Hepatocyte (in vitro differentiated cells): ENCODE measurements at regions not wholly inside any gene's neighbourhood (a gene's known extent, or its start where the extent isn't known, plus 50 kb on each side); places are given as distances from the start of the nearest gene placed in this dataset.

Source experiments
- EZH2 ChIP-seq: fragments of 200-600 bp; sonication (generic); IDR thresholded peaks from 2 replicates; pipeline ENCODE4 v1.6.1; 2016; ENCODE audit warnings: antibody characterized with exemption, mild to moderate bottlenecking, borderline replicate concordance
- TF ChIP-seq, protein P1 (sequence below): fragments of 200-600 bp; sonication (generic); IDR thresholded peaks from 2 replicates; pipeline ENCODE4 v1.5.1; 2016; ENCODE audit warnings: antibody characterized with exemption, mild to moderate bottlenecking; ENCODE audit not compliant: poor library complexity

DNA sequence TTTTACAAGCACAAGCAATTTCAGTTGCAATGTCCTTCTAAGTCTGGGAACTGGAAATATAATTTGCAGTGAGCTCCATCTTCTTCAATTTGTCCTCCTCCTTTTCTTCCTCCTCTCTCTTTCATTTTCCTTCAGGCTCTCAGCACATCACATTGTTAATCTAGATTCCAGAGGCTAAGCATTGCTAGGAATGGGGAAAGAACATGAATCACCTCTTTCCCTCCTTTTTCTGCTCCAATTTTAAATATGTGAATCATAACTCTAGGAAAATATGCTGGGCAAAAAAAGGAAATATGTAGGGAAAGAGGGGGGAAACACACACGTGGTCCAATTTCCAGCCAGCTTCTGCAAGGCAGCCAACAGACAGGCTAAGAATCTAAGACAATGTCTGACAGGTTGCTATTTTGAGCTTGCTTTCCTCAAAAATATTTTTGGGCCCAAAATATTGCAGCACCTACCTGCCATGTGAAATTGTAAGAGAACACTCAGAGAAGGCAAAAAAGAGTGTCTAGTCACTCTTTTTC lies 72.7 kb upstream of the NUPR2 start:
- TF ChIP-seq, protein P1, sequence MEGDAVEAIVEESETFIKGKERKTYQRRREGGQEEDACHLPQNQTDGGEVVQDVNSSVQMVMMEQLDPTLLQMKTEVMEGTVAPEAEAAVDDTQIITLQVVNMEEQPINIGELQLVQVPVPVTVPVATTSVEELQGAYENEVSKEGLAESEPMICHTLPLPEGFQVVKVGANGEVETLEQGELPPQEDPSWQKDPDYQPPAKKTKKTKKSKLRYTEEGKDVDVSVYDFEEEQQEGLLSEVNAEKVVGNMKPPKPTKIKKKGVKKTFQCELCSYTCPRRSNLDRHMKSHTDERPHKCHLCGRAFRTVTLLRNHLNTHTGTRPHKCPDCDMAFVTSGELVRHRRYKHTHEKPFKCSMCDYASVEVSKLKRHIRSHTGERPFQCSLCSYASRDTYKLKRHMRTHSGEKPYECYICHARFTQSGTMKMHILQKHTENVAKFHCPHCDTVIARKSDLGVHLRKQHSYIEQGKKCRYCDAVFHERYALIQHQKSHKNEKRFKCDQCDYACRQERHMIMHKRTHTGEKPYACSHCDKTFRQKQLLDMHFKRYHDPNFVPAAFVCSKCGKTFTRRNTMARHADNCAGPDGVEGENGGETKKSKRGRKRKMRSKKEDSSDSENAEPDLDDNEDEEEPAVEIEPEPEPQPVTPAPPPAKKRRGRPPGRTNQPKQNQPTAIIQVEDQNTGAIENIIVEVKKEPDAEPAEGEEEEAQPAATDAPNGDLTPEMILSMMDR, result no peak
- no peak for TF ChIP-seq EZH2
